DND-41 (cell line): ENCODE measurements at regions not wholly inside any gene's neighbourhood (a gene's known extent, or its start where the extent isn't known, plus 50 kb on each side); places are given as distances from the start of the nearest gene placed in this dataset.

Source experiments
- ATAC-seq: fragments of 200-7000 bp; cut with Tn5 transposase; 3 replicates; pipeline ENCODE4 v1.9.1; 2021; ENCODE audit warnings: low read depth; ENCODE audit not compliant: insufficient read depth
- DNase-seq: peaks from one replicate; pipeline ENCODE4 v3.0.0-alpha.2; 2020
- H2AFZ ChIP-seq: 2 replicates; pipeline ENCODE4 v1.6.0; 2012; ENCODE audit warnings: low read depth, low read length
- H3K27ac ChIP-seq: 2 replicates; pipeline ENCODE4 v1.5.1; 2012; ENCODE audit warnings: low read length, inconsistent platforms
- H3K27me3 ChIP-seq: fragments of 200-600 bp; sonication (generic); 2 replicates; pipeline ENCODE4 v1.6.0; 2012; ENCODE audit warnings: low read length, mild to moderate bottlenecking, inconsistent platforms; ENCODE audit not compliant: insufficient read depth, poor library complexity
- H3K36me3 ChIP-seq: 2 replicates; pipeline ENCODE4 v1.5.1; 2012; ENCODE audit warnings: low read length, inconsistent platforms; ENCODE audit not compliant: insufficient read depth
- H3K4me1 ChIP-seq: 2 replicates; pipeline ENCODE4 v1.5.1; 2012; ENCODE audit warnings: mild to moderate bottlenecking, low read length; ENCODE audit not compliant: insufficient read depth
- H3K4me2 ChIP-seq: 2 replicates; pipeline ENCODE4 v1.6.0; 2012; ENCODE audit warnings: mild to moderate bottlenecking, moderate library complexity, low read length, inconsistent platforms; ENCODE audit not compliant: insufficient read depth
- H3K4me3 ChIP-seq, 2 experiments: fragments of 200-600 bp in 1 of 2; shearing (Covaris generic) in 1 of 2; 2 replicates each; pipeline ENCODE4 v1.5.1; 2012 to 2016; ENCODE audit warnings: inconsistent platforms in 2 of 2, low read length in 2 of 2, mild to moderate bottlenecking in 2 of 2, low read depth in 1 of 2, moderate library complexity in 1 of 2
- H3K79me2 ChIP-seq: 2 replicates; pipeline ENCODE4 v1.6.0; 2012; ENCODE audit warnings: low read length, inconsistent platforms; ENCODE audit not compliant: insufficient read depth
- H3K9ac ChIP-seq: 2 replicates; pipeline ENCODE4 v1.6.0; 2012; ENCODE audit warnings: low read depth, mild to moderate bottlenecking, inconsistent platforms, low read length, moderate library complexity
- H3K9me3 ChIP-seq: 2 replicates; pipeline ENCODE4 v1.5.1; 2012; ENCODE audit warnings: low read length, moderate library complexity, mild to moderate bottlenecking, inconsistent platforms; ENCODE audit not compliant: insufficient read depth, severe bottlenecking
- H4K20me1 ChIP-seq: 2 replicates; pipeline ENCODE4 v1.6.0; 2012; ENCODE audit warnings: low read length; ENCODE audit not compliant: insufficient read depth
- CTCF ChIP-seq: IDR thresholded peaks from 2 replicates; pipeline ENCODE4 v1.5.1; 2012; ENCODE audit warnings: borderline replicate concordance, low read length, moderate library complexity, mild to moderate bottlenecking; ENCODE audit not compliant: poor library complexity, severe bottlenecking; ENCODE audit errors: extremely low read depth
- EZH2 ChIP-seq: IDR thresholded peaks from 3 replicates; pipeline ENCODE4 v1.6.1; 2012; ENCODE audit warnings: borderline replicate concordance, low read depth, mild to moderate bottlenecking, moderate library complexity, low read length, inconsistent platforms; ENCODE audit not compliant: severe bottlenecking

GRCh38 chr12:59452259-59452658 is 143.6 kb upstream of the SLC16A7 start:
- TF ChIP-seq EZH2 (no peak), CTCF (no peak)
- H3K79me2 ChIP-seq: no peaks in the 10 kb centered on the region
- no peaks in the 10 kb centered on the region for H3K36me3 ChIP-seq
- H3K4me2 ChIP-seq: no peak overlapping the region
- ATAC-seq (no peak), DNase-seq (no peak)
- H2AFZ ChIP-seq: no peak overlapping the region
- no peaks in the 10 kb centered on the region for H3K27me3 ChIP-seq
- H3K4me1 ChIP-seq: no peaks in the 10 kb centered on the region
- no peaks in the 10 kb centered on the region for H4K20me1 ChIP-seq
- no peak overlapping the region for H3K27ac ChIP-seq
- H3K9ac ChIP-seq: no peak overlapping the region
- H3K4me3 ChIP-seq: no peak overlapping the region
- no peaks in the 10 kb centered on the region for H3K9me3 ChIP-seq

- DNase-seq (no peak), ATAC-seq (no peak)
- Histone ChIP-seq H3K4me2 (no peak overlapping the region), H3K4me1 (no peaks in the 10 kb centered on the region), H3K27ac (no peak overlapping the region), H3K36me3 (no peaks in the 10 kb centered on the region), H3K27me3 (no peaks in the 10 kb centered on the region), H4K20me1 (no peaks in the 10 kb centered on the region), H3K9me3 (no peaks in the 10 kb centered on the region), H2AFZ (no peak overlapping the region), H3K9ac (no peak overlapping the region), H3K4me3 (no peak overlapping the region), H3K79me2 (no peaks in the 10 kb centered on the region)
- no peak for TF ChIP-seq CTCF
These were observed 149.7 kb upstream of the SLC16A7 start for GRCh38 chr12:59446116-59446515.

- no peak for ATAC-seq
- Histone ChIP-seq H3K9me3 (no peaks in the 10 kb centered on the region), H3K27me3 (no peaks in the 10 kb centered on the region), H3K4me2 (no peak overlapping the region), H3K79me2 (no peaks in the 10 kb centered on the region), H3K4me3 (no peak overlapping the region), H3K36me3 (no peaks in the 10 kb centered on the region), H3K9ac (no peak overlapping the region), H3K27ac (no peak overlapping the region), H4K20me1 (no peaks in the 10 kb centered on the region), H3K4me1 (no peaks in the 10 kb centered on the region), H2AFZ (no peak overlapping the region)
- DNase-seq: no peak
- TF ChIP-seq EZH2 (no peak), CTCF (peak; percentile 37)
These were observed 150.9 kb upstream of the SLC16A7 start for GRCh38 chr12:59444932-59445331.

- H3K9me3 ChIP-seq: no peaks in the 10 kb centered on the region
- H4K20me1 ChIP-seq: no peaks in the 10 kb centered on the region
- ATAC-seq: no peak
- no peak overlapping the region for H3K4me2 ChIP-seq
- DNase-seq: no peak
- no peak overlapping the region for H3K4me3 ChIP-seq
- no peaks in the 10 kb centered on the region for H3K36me3 ChIP-seq
- H3K4me1 ChIP-seq: no peaks in the 10 kb centered on the region
- TF ChIP-seq EZH2: no peak
- TF ChIP-seq CTCF: no peak
- H3K27me3 ChIP-seq: no peaks in the 10 kb centered on the region
- no peak overlapping the region for H2AFZ ChIP-seq
- H3K27ac ChIP-seq: no peak overlapping the region
- H3K79me2 ChIP-seq: no peaks in the 10 kb centered on the region
- no peak overlapping the region for H3K9ac ChIP-seq
These were observed 163.8 kb upstream of the SLC16A7 start for GRCh38 chr12:59432057-59432456.
